SK-N-MC (cell line): ENCODE measurements at regions not wholly inside any gene's neighbourhood (a gene's known extent, or its start where the extent isn't known, plus 50 kb on each side); places are given as distances from the start of the nearest gene placed in this dataset.
A peak's percentile ranks its signal among the peaks of the same experiment; 100 is the strongest.

Experiments
- DNase-seq: peaks from one replicate; pipeline ENCODE4 v3.0.0-alpha.2; 2011; ENCODE audit warnings: low read depth, low spot score
- H3K27ac ChIP-seq: fragments of 200-600 bp; sonication (generic); 2 replicates; pipeline ENCODE4 v1.5.1; 2016; ENCODE audit warnings: mixed run types
- H3K36me3 ChIP-seq: fragments of 200-600 bp; sonication (generic); 2 replicates; pipeline ENCODE4 v1.6.1; 2017; ENCODE audit warnings: antibody characterized with exemption, low read length, mixed read lengths; ENCODE audit not compliant: insufficient read depth
- H3K4me3 ChIP-seq: fragments of 200-600 bp; sonication (generic); 2 replicates; pipeline ENCODE4 v1.5.1; 2016
- H3K9ac ChIP-seq: fragments of 200-600 bp; sonication (generic); 2 replicates; pipeline ENCODE4 v1.8.0; 2017; ENCODE audit warnings: mixed run types, mixed read lengths; ENCODE audit not compliant: insufficient read length
- H3K9me3 ChIP-seq: fragments of 200-600 bp; sonication (generic); 2 replicates; pipeline ENCODE4 v1.6.1; 2017; ENCODE audit warnings: low read depth, mild to moderate bottlenecking, antibody characterized with exemption, low read length, moderate library complexity, mixed read lengths
- EZH2 ChIP-seq: fragments of 200-600 bp; sonication (generic); IDR thresholded peaks from one replicate; pipeline ENCODE4 v1.6.1; 2017; ENCODE audit warnings: antibody characterized with exemption
- FOXP2 ChIP-seq: optimal IDR thresholded peaks from 2 replicates; pipeline ENCODE3; 2011; ENCODE audit warnings: mild to moderate bottlenecking, moderate library complexity; ENCODE audit not compliant: insufficient read depth; ENCODE audit errors: extremely low read length, control extremely low read depth
- POLR2AphosphoS5 ChIP-seq: IDR thresholded peaks from 2 replicates; pipeline ENCODE4 v1.6.1; 2012; ENCODE audit warnings: mild to moderate bottlenecking, low read depth, low read length, borderline replicate concordance

DNA sequence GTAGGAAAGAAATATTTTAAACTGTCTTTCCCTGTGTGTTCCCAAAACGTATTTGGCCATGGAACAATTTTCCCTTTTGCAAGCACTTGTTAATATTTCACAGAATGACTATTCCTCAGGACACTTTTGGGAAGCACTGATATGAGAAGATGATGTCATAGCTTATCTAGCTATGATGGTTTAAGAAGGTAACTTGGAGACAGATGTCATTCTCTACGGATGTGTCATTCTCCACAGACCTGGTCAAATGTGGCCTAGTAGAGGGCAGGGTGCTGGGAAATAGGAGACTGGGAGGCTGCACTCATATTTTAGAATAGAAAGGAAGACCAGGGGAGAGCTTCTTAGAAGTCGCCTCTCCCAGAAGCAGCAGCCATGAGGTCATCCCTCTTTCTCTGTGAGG lies 220.7 kb upstream of the GLI3 start:
- no peak for TF ChIP-seq POLR2AphosphoS5
- no peak for TF ChIP-seq EZH2
- TF ChIP-seq FOXP2, result no peak
- Histone ChIP-seq H3K9me3 (no peaks in the 10 kb centered on the region), H3K27ac (no peak overlapping the region)

DNA sequence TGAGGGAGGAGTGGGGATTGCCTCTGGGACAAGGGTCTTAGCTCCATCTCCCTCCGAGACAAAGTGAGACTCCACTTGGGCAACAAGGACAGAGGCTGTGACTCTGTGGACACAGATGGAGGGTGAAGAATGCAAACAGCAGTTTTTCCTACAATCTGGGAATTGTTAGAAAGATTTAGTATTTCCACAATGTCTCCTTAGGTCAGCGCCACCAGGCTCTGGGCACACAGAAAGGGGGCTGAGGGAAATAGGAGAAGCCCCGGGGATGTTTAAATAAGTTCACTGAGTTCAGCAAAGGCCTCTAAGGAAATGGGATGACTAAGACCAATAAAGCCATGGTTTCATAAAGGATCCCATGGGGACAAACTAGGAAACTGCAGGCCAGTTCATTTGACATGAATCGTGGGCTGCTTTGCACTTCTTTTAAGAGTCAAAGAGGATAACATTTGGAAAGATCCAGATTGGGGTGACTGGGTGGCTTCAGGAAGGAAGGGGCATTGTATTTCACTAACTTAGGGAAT lies 219.8 kb upstream of the GLI3 start:
- Histone ChIP-seq H3K9me3 (no peaks in the 10 kb centered on the region), H3K9ac (no peak overlapping the region), H3K4me3 (no peak overlapping the region), H3K27ac (no peak overlapping the region), H3K36me3 (no peaks in the 10 kb centered on the region)
- no peak for DNase-seq
- TF ChIP-seq EZH2 (no peak), POLR2AphosphoS5 (no peak), FOXP2 (no peak)

More for the DNA sequence above, 220.7 kb upstream of the GLI3 start:
- Histone ChIP-seq H3K4me3 (no peak overlapping the region), H3K9ac (no peak overlapping the region), H3K36me3 (no peaks in the 10 kb centered on the region)
- no peak for DNase-seq

- no peak overlapping the region for H3K27ac ChIP-seq
- no peak overlapping the region for H3K4me3 ChIP-seq
- H3K9ac ChIP-seq, result no peak overlapping the region
- H3K36me3 ChIP-seq, result no peaks in the 10 kb centered on the region
- no peak for DNase-seq
- no peak for TF ChIP-seq EZH2
- no peak for TF ChIP-seq POLR2AphosphoS5
- no peak for TF ChIP-seq FOXP2
- no peaks in the 10 kb centered on the region for H3K9me3 ChIP-seq
These were observed 219.3 kb upstream of the GLI3 start for GRCh38 chr7:42456267-42456666.

DNA sequence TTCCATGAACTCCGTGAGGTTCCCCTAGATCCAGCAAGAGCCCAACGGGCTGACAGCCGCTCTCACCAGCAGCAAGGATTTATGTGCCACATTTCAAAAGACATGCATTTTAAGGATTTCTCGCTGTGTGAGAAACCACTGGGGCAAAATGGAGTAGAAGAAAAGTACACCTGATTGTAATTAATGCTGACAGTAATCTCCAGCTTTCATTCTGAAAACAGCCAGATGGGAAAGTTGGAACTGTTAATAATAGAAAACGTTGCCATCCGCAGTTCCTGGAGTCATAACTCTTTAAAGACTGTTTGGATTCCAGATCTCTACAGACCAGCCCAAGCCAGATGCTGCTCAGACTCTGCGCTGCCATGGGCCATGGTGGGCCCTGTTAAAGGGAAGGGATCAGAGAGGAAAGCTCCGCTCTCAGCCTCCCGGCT lies 216.9 kb upstream of the GLI3 start:
- peak; percentile 37 for DNase-seq

DNA sequence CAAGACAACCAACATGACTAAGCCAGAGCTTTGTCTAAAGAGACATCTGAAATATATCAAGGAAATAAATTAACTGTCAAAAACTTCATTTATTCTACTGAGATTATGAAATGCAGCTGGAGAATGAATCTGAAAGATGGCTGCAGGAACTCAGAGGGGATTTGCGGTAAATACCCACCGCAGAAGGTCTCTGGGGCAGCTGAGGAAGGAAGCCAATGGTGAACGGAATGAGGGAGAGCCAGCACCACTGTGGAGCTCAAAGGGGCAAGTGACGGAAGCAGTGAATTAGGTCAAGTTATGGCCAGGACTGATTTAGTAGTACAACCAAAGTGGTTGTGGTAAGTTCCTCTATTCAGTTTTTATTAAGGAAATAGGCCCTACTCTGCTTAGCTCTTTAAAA lies 215.3 kb upstream of the GLI3 start:
- no peak overlapping the region for H3K27ac ChIP-seq
- H3K9ac ChIP-seq, result no peak overlapping the region
- H3K4me3 ChIP-seq, result no peak overlapping the region
- H3K36me3 ChIP-seq, result no peaks in the 10 kb centered on the region
- no peaks in the 10 kb centered on the region for H3K9me3 ChIP-seq
- TF ChIP-seq POLR2AphosphoS5 (no peak), FOXP2 (no peak), EZH2 (no peak)
- DNase-seq, result no peak

More for the DNA sequence above, 216.9 kb upstream of the GLI3 start:
- TF ChIP-seq EZH2 (no peak), FOXP2 (no peak), POLR2AphosphoS5 (no peak)
- Histone ChIP-seq H3K9ac (peak overlapping the region; percentile 6), H3K4me3 (peak overlapping the region; percentile 68), H3K9me3 (no peaks in the 10 kb centered on the region), H3K36me3 (no peaks in the 10 kb centered on the region), H3K27ac (peak overlapping the region; percentile 87)

GRCh38 chr7:42449431-42449830 lies 212.4 kb upstream of the GLI3 start:
- Histone ChIP-seq H3K36me3 (no peaks in the 10 kb centered on the region), H3K9me3 (no peaks in the 10 kb centered on the region), H3K9ac (no peak overlapping the region), H3K4me3 (no peak overlapping the region), H3K27ac (no peak overlapping the region)
- no peak for DNase-seq
- TF ChIP-seq EZH2 (no peak), POLR2AphosphoS5 (no peak), FOXP2 (no peak)

DNA sequence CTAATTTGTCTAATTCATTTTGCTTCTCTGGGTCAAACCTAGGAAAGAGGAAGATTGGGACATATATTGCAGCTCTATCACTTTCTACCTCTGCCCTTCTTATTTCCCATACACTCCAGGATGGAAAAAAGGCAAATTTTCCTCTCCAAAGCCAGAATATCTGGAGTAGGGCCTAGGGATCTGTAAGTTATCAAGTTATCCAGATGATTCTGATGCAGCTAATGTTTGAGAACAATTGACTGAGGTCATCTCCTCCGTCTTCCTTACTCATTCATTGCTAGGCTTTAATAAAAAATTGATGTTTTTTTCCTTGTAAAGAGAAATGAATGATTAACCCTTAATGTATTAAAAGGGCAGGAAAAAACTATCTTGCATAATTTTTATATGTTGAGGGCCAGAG lies 211.9 kb upstream of the GLI3 start:
- Histone ChIP-seq H3K27ac (no peak overlapping the region), H3K9ac (no peak overlapping the region), H3K36me3 (no peaks in the 10 kb centered on the region), H3K4me3 (no peak overlapping the region), H3K9me3 (no peaks in the 10 kb centered on the region)
- DNase-seq, result no peak
- no peak for TF ChIP-seq FOXP2
- TF ChIP-seq POLR2AphosphoS5, result no peak
- no peak for TF ChIP-seq EZH2

DNA sequence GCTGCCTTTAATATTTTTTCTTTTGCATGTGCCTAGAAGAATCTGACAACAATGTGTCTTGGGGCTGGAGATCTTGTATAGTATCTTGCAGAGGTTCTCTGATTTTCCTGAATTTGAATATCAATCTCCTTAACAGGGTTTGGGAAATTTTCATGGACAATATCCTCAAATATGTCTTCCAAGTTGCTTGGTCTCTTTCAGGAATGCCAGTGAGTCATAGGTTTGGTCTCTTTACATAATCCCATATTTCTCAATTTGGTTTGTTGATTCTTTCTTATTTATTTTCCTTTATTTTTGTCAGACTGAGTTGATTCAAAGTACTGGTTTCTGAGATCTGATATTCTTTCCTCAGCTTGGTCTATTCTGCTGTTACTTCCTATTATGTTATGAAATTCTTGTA lies 208.7 kb upstream of the GLI3 start:
- Histone ChIP-seq H3K36me3 (no peaks in the 10 kb centered on the region), H3K9me3 (no peaks in the 10 kb centered on the region), H3K27ac (no peak overlapping the region), H3K9ac (no peak overlapping the region), H3K4me3 (no peak overlapping the region)
- DNase-seq, result no peak
- TF ChIP-seq EZH2 (no peak), FOXP2 (no peak), POLR2AphosphoS5 (no peak)

- TF ChIP-seq POLR2AphosphoS5 (no peak), EZH2 (no peak), FOXP2 (no peak)
- Histone ChIP-seq H3K9me3 (no peaks in the 10 kb centered on the region), H3K36me3 (no peaks in the 10 kb centered on the region), H3K9ac (no peak overlapping the region), H3K4me3 (no peak overlapping the region), H3K27ac (no peak overlapping the region)
- DNase-seq, result no peak
These were observed 203.9 kb upstream of the GLI3 start for GRCh38 chr7:42440951-42441350.
